Common myeloid progenitor, CD34-positive (primary cell): ENCODE measurements at regions not wholly inside any gene's neighbourhood (a gene's known extent, or its start where the extent isn't known, plus 50 kb on each side); places are given as distances from the start of the nearest gene placed in this dataset.
"Not testable (repeated sequence)": the region's sequence is repeated elsewhere in the genome, so short reads cannot be mapped to it uniquely, and the experiment has no call there.

ENCODE experiments used
- CTCF ChIA-PET: fragments of 350-600 bp; sonication (Branson Sonifier 250); formaldehyde crosslinking; loops from one replicate; lab custom pipeline; 2021; ENCODE audit warnings: antibody characterized with exemption; lab: Charles Lee
- POLR2A ChIA-PET: fragments of 350-600 bp; sonication (Branson Sonifier 250); formaldehyde crosslinking; loops from one replicate; lab custom pipeline; 2021; ENCODE audit warnings: antibody characterized with exemption; lab: Charles Lee
- DNase-seq, 3 donors: peaks; one replicate each; pipeline versions ENCODE4 v3.0.0 to v3.0.0-alpha.2; 2013
- H3K27ac ChIP-seq, 2 experiments: 1 replicate in 1 of 2; 2 replicates in 1 of 2; pipeline ENCODE4 v1.7.0; 2013; ENCODE audit warnings: inconsistent platforms in 2 of 2, low read length in 2 of 2, mild to moderate bottlenecking in 2 of 2, low read depth in 1 of 2, moderate library complexity in 1 of 2; ENCODE audit not compliant: severe bottlenecking in 2 of 2, insufficient read depth in 1 of 2, poor library complexity in 1 of 2
- H3K27me3 ChIP-seq, 5 experiments: replicated peaks in 2 of 5; 1 replicate in 3 of 5; 2 replicates in 2 of 5; pipeline versions ENCODE4 v1.6.1 to v1.7.0; 2013; ENCODE audit warnings: low read length in 4 of 5, mild to moderate bottlenecking in 2 of 5, moderate library complexity in 2 of 5, inconsistent platforms in 1 of 5; ENCODE audit not compliant: insufficient read depth in 5 of 5, control insufficient read depth in 4 of 5
- H3K36me3 ChIP-seq, 4 experiments: 1 replicate in 2 of 4; 2 replicates in 2 of 4; pipeline versions ENCODE4 v1.6.1 to v1.7.0; 2013; ENCODE audit warnings: low read length in 3 of 4, control low read depth in 1 of 4, mild to moderate bottlenecking in 1 of 4; ENCODE audit not compliant: control insufficient read depth in 4 of 4, insufficient read depth in 4 of 4
- H3K4me1 ChIP-seq, 4 experiments: 1 replicate in 3 of 4; 2 replicates in 1 of 4; pipeline versions ENCODE4 v1.6.1 to v1.7.1; 2013; ENCODE audit warnings: low read length in 3 of 4, mild to moderate bottlenecking in 3 of 4, control low read depth in 1 of 4, inconsistent platforms in 1 of 4, moderate library complexity in 1 of 4; ENCODE audit not compliant: control insufficient read depth in 4 of 4, insufficient read depth in 4 of 4; ENCODE audit errors: control extremely low read depth in 1 of 4
- H3K4me3 ChIP-seq, 7 experiments: 1 replicate in 4 of 7; 2 replicates in 3 of 7; pipeline versions ENCODE4 v1.5.1 to v1.7.0; 2013; ENCODE audit warnings: mild to moderate bottlenecking in 7 of 7, low read length in 6 of 7, moderate library complexity in 6 of 7, inconsistent platforms in 2 of 7, low read depth in 2 of 7, control low read depth in 1 of 7; ENCODE audit not compliant: insufficient read depth in 4 of 7, control insufficient read depth in 1 of 7; ENCODE audit errors: extremely low read depth in 1 of 7
- H3K9me3 ChIP-seq, 5 experiments: 1 replicate in 4 of 5; 2 replicates in 1 of 5; pipeline versions ENCODE4 v1.6.1 to v1.7.1; 2013; ENCODE audit warnings: low read length in 4 of 5, mild to moderate bottlenecking in 2 of 5, inconsistent platforms in 1 of 5, low read depth in 1 of 5, moderate library complexity in 1 of 5; ENCODE audit not compliant: control insufficient read depth in 4 of 5, insufficient read depth in 2 of 5; ENCODE audit errors: control extremely low read depth in 1 of 5
- WGBS: methylation state at CpG from one replicate; pipeline ENCODE4 v1.1.5; 2013; ENCODE audit not compliant: insufficient coverage; 5-methylcytosine and 5-hydroxymethylcytosine counted together

GRCh38 chr10:129213256-129213655 is 253.8 kb upstream of the MGMT start:
- Histone ChIP-seq H3K27ac (no peak overlapping the region), H3K4me3 (no peak overlapping the region), H3K9me3 (peaks cover 0 to 1% (median 0%) of the 10 kb centered on the region in 5 experiments), H3K4me1 (no peaks in the 10 kb centered on the region), H3K27me3 (no peaks in the 10 kb centered on the region), H3K36me3 (no peaks in the 10 kb centered on the region)
- POLR2A ChIA-PET, result no interaction called here
- DNase-seq, result no peak
- WGBS, result 100% methylated on average over 1 of the region's 1 CpG
- CTCF ChIA-PET, result no interaction called here

GRCh38 chr10:129213996-129214395 is 253.0 kb upstream of the MGMT start:
- H3K36me3 ChIP-seq, DNase-seq, H3K9me3 ChIP-seq, H3K27ac ChIP-seq, H3K4me1 ChIP-seq, H3K4me3 ChIP-seq, CTCF ChIA-PET, H3K27me3 ChIP-seq, POLR2A ChIA-PET: not testable (repeated sequence)
- no CpG with 5 or more reads among the region's 5 CpGs for WGBS

GRCh38 chr10:129219364-129219763 is 247.7 kb upstream of the MGMT start:
- peaks cover 0 to 4% (median 0%) of the 10 kb centered on the region in 4 experiments for H3K4me1 ChIP-seq
- no peak overlapping the region for H3K27ac ChIP-seq
- POLR2A ChIA-PET, result no interaction called here
- H3K9me3 ChIP-seq, result peaks cover 0 to 1% (median 0%) of the 10 kb centered on the region in 5 experiments
- H3K36me3 ChIP-seq, result no peaks in the 10 kb centered on the region
- DNase-seq, result peak in 1 of 3 donors; percentile 32
- H3K27me3 ChIP-seq, result no peaks in the 10 kb centered on the region
- CTCF ChIA-PET, result no interaction called here
- H3K4me3 ChIP-seq, result no peak overlapping the region
- WGBS, result no CpG with 5 or more reads among the region's 5 CpGs

- Histone ChIP-seq H3K27me3 (no peaks in the 10 kb centered on the region), H3K27ac (no peak overlapping the region), H3K4me1 (peaks cover 0 to 4% (median 0%) of the 10 kb centered on the region in 4 experiments), H3K4me3 (no peak overlapping the region), H3K36me3 (no peaks in the 10 kb centered on the region), H3K9me3 (no peaks in the 10 kb centered on the region)
- POLR2A ChIA-PET, result no interaction called here
- no peak for DNase-seq
- CTCF ChIA-PET, result interaction anchor here (2.0 kb wide), 1 partner anchor 10 kb away, joined by 6 read pairs; no protein-coding TSS in a partner anchor
- no CpG with 5 or more reads among the region's 3 CpGs for WGBS
Observed at GRCh38 chr10:129222436-129222835, 244.6 kb upstream of the MGMT start.

- H3K27me3 ChIP-seq, result no peaks in the 10 kb centered on the region
- WGBS, result 80% methylated on average over 5 of the region's 6 CpGs
- no peak for DNase-seq
- H3K4me3 ChIP-seq, result no peak overlapping the region
- H3K27ac ChIP-seq, result no peak overlapping the region
- no peaks in the 10 kb centered on the region for H3K9me3 ChIP-seq
- no peaks in the 10 kb centered on the region for H3K36me3 ChIP-seq
- peaks cover 0 to 4% (median 0%) of the 10 kb centered on the region in 4 experiments for H3K4me1 ChIP-seq
- ChIA-PET POLR2A (no interaction called here), CTCF (no interaction called here)
Observed at GRCh38 chr10:129223363-129223762, 243.7 kb upstream of the MGMT start.

GRCh38 chr10:129224065-129224464 is 243.0 kb upstream of the MGMT start:
- H3K27ac ChIP-seq, result no peak overlapping the region
- ChIA-PET CTCF (no interaction called here), POLR2A (no interaction called here)
- no peaks in the 10 kb centered on the region for H3K9me3 ChIP-seq
- no peaks in the 10 kb centered on the region for H3K36me3 ChIP-seq
- H3K27me3 ChIP-seq, result no peaks in the 10 kb centered on the region
- 96% methylated on average over 4 of the region's 4 CpGs for WGBS
- no peak for DNase-seq
- peaks cover 0 to 4% (median 0%) of the 10 kb centered on the region in 4 experiments for H3K4me1 ChIP-seq
- no peak overlapping the region for H3K4me3 ChIP-seq

- no peak for DNase-seq
- ChIA-PET CTCF (interaction anchor here (2.2 kb wide), 1 partner anchor 10 kb away, joined by 6 read pairs; no protein-coding TSS in a partner anchor), POLR2A (no interaction called here)
- Histone ChIP-seq H3K27me3 (no peaks in the 10 kb centered on the region), H3K27ac (no peak overlapping the region), H3K4me1 (no peaks in the 10 kb centered on the region), H3K9me3 (no peaks in the 10 kb centered on the region), H3K36me3 (no peaks in the 10 kb centered on the region), H3K4me3 (no peak overlapping the region)
- 100% methylated on average over 5 of the region's 9 CpGs for WGBS
Observed at GRCh38 chr10:129231821-129232220, 235.2 kb upstream of the MGMT start.
